GM23248 (cell line): ENCODE measurements at regions not wholly inside any gene's neighbourhood (a gene's known extent, or its start where the extent isn't known, plus 50 kb on each side); places are given as distances from the start of the nearest gene placed in this dataset.
"Not testable (repeated sequence)": the region's sequence is repeated elsewhere in the genome, so short reads cannot be mapped to it uniquely, and the experiment has no call there.

Source experiments
- DNase-seq: peaks from one replicate; pipeline ENCODE4 v3.0.0-alpha.2; 2015
- H2AFZ ChIP-seq: fragments of 200-600 bp; sonication (generic); 2 replicates; pipeline ENCODE4 v1.6.1; 2016; ENCODE audit warnings: antibody characterized with exemption
- H3F3A ChIP-seq: fragments of 200-600 bp; sonication (generic); 2 replicates; pipeline ENCODE4 v1.6.1; 2016; ENCODE audit warnings: mild to moderate bottlenecking, antibody characterized with exemption, mixed run types; ENCODE audit not compliant: insufficient read depth
- H3K27ac ChIP-seq: fragments of 200-600 bp; sonication (generic); 2 replicates; pipeline ENCODE4 v1.5.1; 2016; ENCODE audit warnings: mild to moderate bottlenecking
- H3K27me3 ChIP-seq: fragments of 200-600 bp; sonication (generic); replicated peaks from 2 replicates; pipeline ENCODE4 v1.6.1; 2016; ENCODE audit warnings: mild to moderate bottlenecking; ENCODE audit not compliant: insufficient read depth
- H3K36me3 ChIP-seq: fragments of 200-600 bp; sonication (generic); 2 replicates; pipeline ENCODE4 v1.6.1; 2016; ENCODE audit warnings: low read depth, mild to moderate bottlenecking
- H3K4me1 ChIP-seq: fragments of 200-600 bp; sonication (generic); 2 replicates; pipeline ENCODE4 v1.6.1; 2016; ENCODE audit warnings: mild to moderate bottlenecking; ENCODE audit not compliant: insufficient read depth
- H3K4me2 ChIP-seq: fragments of 200-600 bp; sonication (generic); one replicate; pipeline ENCODE4 v1.6.1; 2016; ENCODE audit warnings: mild to moderate bottlenecking; ENCODE audit not compliant: unreplicated experiment
- H3K4me3 ChIP-seq: fragments of 200-600 bp; sonication (generic); 2 replicates; pipeline ENCODE4 v1.5.1; 2016; ENCODE audit warnings: mild to moderate bottlenecking
- H3K79me2 ChIP-seq: fragments of 200-600 bp; sonication (generic); 2 replicates; pipeline ENCODE4 v1.6.1; 2016; ENCODE audit warnings: mild to moderate bottlenecking; ENCODE audit not compliant: insufficient read depth
- H3K9ac ChIP-seq: fragments of 200-600 bp; sonication (generic); 2 replicates; pipeline ENCODE4 v1.6.1; 2016; ENCODE audit warnings: mild to moderate bottlenecking
- H3K9me2 ChIP-seq: fragments of 200-600 bp; sonication (generic); 2 replicates; pipeline ENCODE4 v1.6.1; 2016; ENCODE audit warnings: mixed run types, mild to moderate bottlenecking, moderate library complexity; ENCODE audit not compliant: insufficient read depth
- H3K9me3 ChIP-seq: fragments of 200-600 bp; sonication (generic); one replicate; pipeline ENCODE4 v1.6.1; 2017; ENCODE audit warnings: low read depth
- H4K20me1 ChIP-seq: fragments of 200-600 bp; sonication (generic); 2 replicates; pipeline ENCODE4 v1.6.0; 2016; ENCODE audit not compliant: insufficient read depth
- EZH2 ChIP-seq: fragments of 200-600 bp; sonication (generic); IDR thresholded peaks from 2 replicates; pipeline ENCODE4 v1.6.1; 2018; ENCODE audit warnings: antibody characterized with exemption, mild to moderate bottlenecking; ENCODE audit not compliant: insufficient read depth, poor library complexity, severe bottlenecking
- EZH2phosphoT487 ChIP-seq: fragments of 200-600 bp; sonication (generic); IDR thresholded peaks from 2 replicates; pipeline ENCODE4 v1.6.1; 2018; ENCODE audit warnings: antibody characterized with exemption, moderate library complexity, mild to moderate bottlenecking, low read depth; ENCODE audit not compliant: insufficient read depth
- WGBS, 2 experiments: methylation state at CpG; one replicate each; pipeline ENCODE4 v1.1.6; 2015 to 2017; ENCODE audit warnings: low lambda C conversion rate in 2 of 2, low coverage in 1 of 2; ENCODE audit errors: missing lambda C conversion rate in 2 of 2; 5-methylcytosine and 5-hydroxymethylcytosine counted together
- in situ Hi-C: fragments of 300-500 bp; cut with MboI; formaldehyde crosslinking; loops from 2 replicates; pipeline ENCODE4 v1.15.0; 2020

GRCh38 chr4:160546201-160546600 is 1443.3 kb downstream of the RAPGEF2 start:
- Histone ChIP-seq H3K4me2 (no peak overlapping the region), H3K4me1 (no peaks in the 10 kb centered on the region), H3F3A (no peaks in the 10 kb centered on the region), H3K4me3 (no peak overlapping the region), H3K79me2 (no peaks in the 10 kb centered on the region), H3K27ac (no peak overlapping the region), H3K36me3 (no peaks in the 10 kb centered on the region), H3K27me3 (no peaks in the 10 kb centered on the region), H3K9me3 (no peaks in the 10 kb centered on the region), H4K20me1 (no peaks in the 10 kb centered on the region), H3K9ac (no peak overlapping the region), H3K9me2 (no peaks in the 10 kb centered on the region), H2AFZ (no peak overlapping the region)
- 0% methylated on average over 1 of the region's 1 CpG for WGBS, 2 experiments
- TF ChIP-seq EZH2phosphoT487 = no peak
- no peak for TF ChIP-seq EZH2
- in situ Hi-C loops = no loop called here
- DNase-seq = no peak

- H4K20me1 ChIP-seq, in situ Hi-C loops, H3K9me3 ChIP-seq, H3K4me3 ChIP-seq, H3K9me2 ChIP-seq, H3K4me1 ChIP-seq, DNase-seq, H3K27me3 ChIP-seq, H3K27ac ChIP-seq, H2AFZ ChIP-seq, H3K36me3 ChIP-seq, H3K9ac ChIP-seq, H3K4me2 ChIP-seq, H3K79me2 ChIP-seq, H3F3A ChIP-seq: not testable (repeated sequence)
- WGBS, 2 experiments = 79 to 84% methylated on average over 23 to 30 of the region's 32 CpGs
These were observed 1447.2 kb downstream of the RAPGEF2 start for GRCh38 chr4:160549951-160550519.

DNA sequence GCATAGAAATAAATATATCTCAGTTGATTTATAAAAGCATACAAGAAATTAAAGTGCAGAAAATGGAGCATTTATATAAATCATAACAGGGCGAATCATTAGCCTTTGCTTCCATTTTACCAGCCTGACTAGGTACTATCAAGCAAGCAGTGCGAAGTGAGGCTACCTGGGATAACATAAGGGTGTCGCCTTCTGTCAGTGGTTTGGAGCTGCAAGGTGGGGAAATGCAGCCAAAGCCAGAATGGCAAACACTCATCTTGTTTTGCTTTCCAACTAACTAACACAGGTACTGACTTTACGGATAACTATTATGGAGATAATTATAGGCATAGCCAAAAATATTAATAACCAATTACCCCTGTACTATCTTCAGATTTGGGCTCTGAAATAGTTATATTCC is 1459.8 kb downstream of the RAPGEF2 start:
- TF ChIP-seq EZH2 (no peak), EZH2phosphoT487 (no peak)
- H3K4me3 ChIP-seq = no peak overlapping the region
- no peaks in the 10 kb centered on the region for H3K4me1 ChIP-seq
- H4K20me1 ChIP-seq = no peaks in the 10 kb centered on the region
- no peaks in the 10 kb centered on the region for H3K9me2 ChIP-seq
- peaks cover 3% of the 10 kb centered on the region for H3K9me3 ChIP-seq
- in situ Hi-C loops = no loop called here
- H3K36me3 ChIP-seq = no peaks in the 10 kb centered on the region
- H3K27ac ChIP-seq = no peak overlapping the region
- H3F3A ChIP-seq = no peaks in the 10 kb centered on the region
- no peaks in the 10 kb centered on the region for H3K79me2 ChIP-seq
- no peaks in the 10 kb centered on the region for H3K27me3 ChIP-seq
- no peak overlapping the region for H2AFZ ChIP-seq
- WGBS, 2 experiments = 34 to 42% methylated on average over 4 of the region's 4 CpGs
- no peak overlapping the region for H3K9ac ChIP-seq
- no peak for DNase-seq
- no peak overlapping the region for H3K4me2 ChIP-seq

DNA sequence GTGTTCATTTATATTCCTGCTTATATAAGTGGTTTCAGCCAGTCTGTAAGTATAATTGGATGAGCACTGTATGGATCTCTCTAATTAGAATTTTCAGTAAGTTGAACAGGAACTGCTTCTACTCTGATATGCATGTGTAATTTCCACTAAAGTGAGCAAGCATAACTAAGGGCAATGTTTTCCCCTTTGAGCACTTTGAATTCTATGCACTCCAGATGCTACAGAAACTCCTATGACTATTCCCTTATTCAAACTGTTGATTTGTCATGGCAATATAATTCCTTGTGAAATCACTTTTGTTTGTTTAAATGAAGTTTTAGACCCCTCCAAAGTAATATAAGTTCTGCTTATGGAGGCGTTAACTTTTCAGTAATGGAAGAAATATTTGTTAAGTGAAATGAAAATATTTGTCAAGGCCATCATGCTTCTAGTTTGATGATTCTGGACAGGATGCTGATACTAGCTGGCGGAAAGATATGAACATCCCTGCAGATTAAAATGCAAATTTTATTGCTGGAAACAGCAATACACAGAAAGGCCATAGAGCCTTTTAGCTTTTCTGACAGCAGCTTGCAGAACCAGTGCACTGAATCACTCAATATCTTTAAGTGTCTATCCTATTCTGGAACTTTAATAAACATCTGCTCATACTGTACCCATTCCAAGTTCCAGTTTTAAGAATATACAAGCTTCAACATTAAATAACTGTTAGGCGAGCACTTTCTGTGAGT is 1460.8 kb downstream of the RAPGEF2 start:
- DNase-seq = no peak
- Histone ChIP-seq H3K4me2 (no peak overlapping the region), H3K79me2 (no peaks in the 10 kb centered on the region), H2AFZ (no peak overlapping the region), H3K4me1 (no peaks in the 10 kb centered on the region), H3K27me3 (no peaks in the 10 kb centered on the region), H3K27ac (no peak overlapping the region), H3K9ac (no peak overlapping the region), H3K36me3 (no peaks in the 10 kb centered on the region), H4K20me1 (no peaks in the 10 kb centered on the region), H3F3A (no peaks in the 10 kb centered on the region), H3K9me3 (peaks cover 3% of the 10 kb centered on the region), H3K4me3 (no peak overlapping the region), H3K9me2 (no peaks in the 10 kb centered on the region)
- in situ Hi-C loops = no loop called here
- TF ChIP-seq EZH2phosphoT487 = no peak
- TF ChIP-seq EZH2 = no peak
- WGBS, 2 experiments = 26 to 33% methylated on average over 3 of the region's 3 CpGs
